ENCODE measurements at regions not wholly inside any gene's neighbourhood (a gene's known extent, or its start where the extent isn't known, plus 50 kb on each side); places are given as distances from the start of the nearest gene placed in this dataset.

- TF ChIP-seq, protein P1, sequence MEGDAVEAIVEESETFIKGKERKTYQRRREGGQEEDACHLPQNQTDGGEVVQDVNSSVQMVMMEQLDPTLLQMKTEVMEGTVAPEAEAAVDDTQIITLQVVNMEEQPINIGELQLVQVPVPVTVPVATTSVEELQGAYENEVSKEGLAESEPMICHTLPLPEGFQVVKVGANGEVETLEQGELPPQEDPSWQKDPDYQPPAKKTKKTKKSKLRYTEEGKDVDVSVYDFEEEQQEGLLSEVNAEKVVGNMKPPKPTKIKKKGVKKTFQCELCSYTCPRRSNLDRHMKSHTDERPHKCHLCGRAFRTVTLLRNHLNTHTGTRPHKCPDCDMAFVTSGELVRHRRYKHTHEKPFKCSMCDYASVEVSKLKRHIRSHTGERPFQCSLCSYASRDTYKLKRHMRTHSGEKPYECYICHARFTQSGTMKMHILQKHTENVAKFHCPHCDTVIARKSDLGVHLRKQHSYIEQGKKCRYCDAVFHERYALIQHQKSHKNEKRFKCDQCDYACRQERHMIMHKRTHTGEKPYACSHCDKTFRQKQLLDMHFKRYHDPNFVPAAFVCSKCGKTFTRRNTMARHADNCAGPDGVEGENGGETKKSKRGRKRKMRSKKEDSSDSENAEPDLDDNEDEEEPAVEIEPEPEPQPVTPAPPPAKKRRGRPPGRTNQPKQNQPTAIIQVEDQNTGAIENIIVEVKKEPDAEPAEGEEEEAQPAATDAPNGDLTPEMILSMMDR (IDR thresholded peaks at IDR 0.05 in 8 of 11, conservative IDR thresholded peaks at IDR 0.05 in 3 of 11), result no peak
- TF ChIP-seq POLR2A (IDR thresholded peaks at IDR 0.05), result no peak
- TF ChIP-seq POLR2AphosphoS5 (IDR thresholded peaks at IDR 0.05), result no peak
Measured at GRCh38 chr1:169012416-169012815, 94.1 kb upstream of the ATP1B1 start.
